HL-60 (cell line): ENCODE measurements at regions not wholly inside any gene's neighbourhood (a gene's known extent, or its start where the extent isn't known, plus 50 kb on each side); places are given as distances from the start of the nearest gene placed in this dataset.

Experiments used
- CTCF ChIP-seq: IDR thresholded peaks from one replicate; pipeline ENCODE4 v1.5.1; 2011; ENCODE audit warnings: low read length, control low read depth, inconsistent platforms; ENCODE audit not compliant: insufficient read depth
- POLR2AphosphoS5 ChIP-seq: IDR thresholded peaks from 2 replicates; pipeline ENCODE4 v1.6.1; 2012; ENCODE audit warnings: low read depth
- SPI1 ChIP-seq: IDR thresholded peaks from 2 replicates; pipeline ENCODE4 v1.6.1; 2012; ENCODE audit warnings: low read depth, mild to moderate bottlenecking, borderline replicate concordance

- TF ChIP-seq CTCF (no peak), SPI1 (peak; percentile 69; the same call in 1 of the 2 replicates), POLR2AphosphoS5 (no peak)
Observed at GRCh38 chr4:141898346-141898745, 262.0 kb downstream of the IL15 start.
